ENCODE measurements at regions not wholly inside any gene's neighbourhood (a gene's known extent, or its start where the extent isn't known, plus 50 kb on each side); places are given as distances from the start of the nearest gene placed in this dataset.

- TF ChIP-seq CTCF (IDR thresholded peaks at IDR 0.05) (no peak), POLR2A (IDR thresholded peaks at IDR 0.05) (no peak)
Observed at GRCh38 chr5:173493846-173494245, 122.6 kb downstream of the BOD1 start.

Measured in adrenal gland (tissue), 5 donors.